Lower leg skin (tissue), 4 donors: ENCODE measurements at regions not wholly inside any gene's neighbourhood (a gene's known extent, or its start where the extent isn't known, plus 50 kb on each side); places are given as distances from the start of the nearest gene placed in this dataset.

Source experiments
- DNase-seq, 2 donors: peaks; one replicate each; pipeline ENCODE4 v3.0.0-alpha.2; 2019; ENCODE audit warnings: low spot score in 2 of 2
- H3K4me3 ChIP-seq: fragments of 200-600 bp; sonication (generic); 2 replicates; pipeline ENCODE4 v1.5.1; 2017; ENCODE audit warnings: mild to moderate bottlenecking, low read depth; ENCODE audit not compliant: poor library complexity, severe bottlenecking
- POLR2A ChIP-seq, 2 donors: fragments of 450-650 bp; IDR thresholded peaks; one replicate each; pipeline ENCODE4 v1.6.1; 2016 to 2017; ENCODE audit warnings: antibody characterized with exemption in 2 of 2, mild to moderate bottlenecking in 1 of 2, moderate library complexity in 1 of 2
- WGBS, 2 donors: methylation state at CpG; one replicate each; pipeline ENCODE4 v1.1.5; 2018; 5-methylcytosine and 5-hydroxymethylcytosine counted together
- intact Hi-C: fragments of 100-400 bp; cut with DNase I; formaldehyde crosslinking; loops from one replicate; pipeline ENCODE4 v1.15.0; 2023; ENCODE audit warnings: low total_unique reads
- TF ChIP-seq, protein P1 (sequence below), 3 donors: fragments of 450-650 bp; IDR thresholded peaks; one replicate each; pipeline ENCODE4 v1.5.1; 2016; ENCODE audit warnings: antibody characterized with exemption in 3 of 3, mild to moderate bottlenecking in 3 of 3, moderate library complexity in 2 of 3

DNA sequence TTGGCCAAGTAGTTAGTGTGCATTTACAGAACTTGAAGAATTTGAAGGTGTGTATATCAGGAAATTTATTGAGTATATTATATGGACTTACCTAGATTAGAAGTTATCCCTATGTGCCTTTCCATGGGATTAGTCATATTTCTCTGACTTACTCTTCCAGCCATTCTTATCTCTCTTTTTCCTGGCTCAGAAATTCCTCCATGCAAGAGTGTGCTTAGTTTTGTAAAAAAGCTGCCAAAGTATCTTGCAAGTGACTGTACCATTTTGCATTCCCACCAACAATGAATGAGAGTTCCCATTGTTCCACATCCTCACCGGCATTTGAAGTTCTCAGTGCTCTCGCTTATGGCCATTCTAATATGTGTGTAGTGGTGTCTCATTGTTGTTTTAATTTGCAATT lies 82.2 kb upstream of the GUCA2B start:
- intact Hi-C loops: no loop called here
- no peak for TF ChIP-seq POLR2A (IDR thresholded peaks at IDR 0.05)
- TF ChIP-seq, protein P1, sequence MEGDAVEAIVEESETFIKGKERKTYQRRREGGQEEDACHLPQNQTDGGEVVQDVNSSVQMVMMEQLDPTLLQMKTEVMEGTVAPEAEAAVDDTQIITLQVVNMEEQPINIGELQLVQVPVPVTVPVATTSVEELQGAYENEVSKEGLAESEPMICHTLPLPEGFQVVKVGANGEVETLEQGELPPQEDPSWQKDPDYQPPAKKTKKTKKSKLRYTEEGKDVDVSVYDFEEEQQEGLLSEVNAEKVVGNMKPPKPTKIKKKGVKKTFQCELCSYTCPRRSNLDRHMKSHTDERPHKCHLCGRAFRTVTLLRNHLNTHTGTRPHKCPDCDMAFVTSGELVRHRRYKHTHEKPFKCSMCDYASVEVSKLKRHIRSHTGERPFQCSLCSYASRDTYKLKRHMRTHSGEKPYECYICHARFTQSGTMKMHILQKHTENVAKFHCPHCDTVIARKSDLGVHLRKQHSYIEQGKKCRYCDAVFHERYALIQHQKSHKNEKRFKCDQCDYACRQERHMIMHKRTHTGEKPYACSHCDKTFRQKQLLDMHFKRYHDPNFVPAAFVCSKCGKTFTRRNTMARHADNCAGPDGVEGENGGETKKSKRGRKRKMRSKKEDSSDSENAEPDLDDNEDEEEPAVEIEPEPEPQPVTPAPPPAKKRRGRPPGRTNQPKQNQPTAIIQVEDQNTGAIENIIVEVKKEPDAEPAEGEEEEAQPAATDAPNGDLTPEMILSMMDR (IDR thresholded peaks at IDR 0.05): no peak
- no peak overlapping the region for H3K4me3 ChIP-seq
- DNase-seq: no peak
- 95 to 96% methylated on average over 2 of the region's 2 CpGs for WGBS, 2 donors

DNA sequence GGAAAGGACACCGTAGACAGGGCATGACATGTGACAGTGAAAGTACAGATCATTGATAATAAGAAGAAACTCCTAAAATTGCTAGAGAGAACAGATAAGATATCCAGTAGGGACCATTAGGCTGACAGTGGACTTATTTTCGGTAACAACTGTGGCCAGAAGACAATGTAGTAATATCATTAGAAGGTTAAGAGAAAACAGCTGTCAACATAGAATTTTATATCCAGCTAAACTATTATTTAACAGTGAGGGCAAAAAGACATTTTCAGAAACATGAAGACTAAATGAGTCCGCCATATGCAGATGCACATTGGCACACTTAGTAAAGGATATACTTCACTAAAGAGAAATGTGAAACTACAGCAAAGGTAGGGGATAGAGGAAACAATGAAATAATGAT lies 95.4 kb upstream of the GUCA2B start:
- intact Hi-C loops: no loop called here
- no peak overlapping the region for H3K4me3 ChIP-seq
- no peak for TF ChIP-seq POLR2A (IDR thresholded peaks at IDR 0.05)
- TF ChIP-seq, protein P1 (IDR thresholded peaks at IDR 0.05): no peak
- no peak for DNase-seq
- WGBS, 2 donors: 91 to 96% methylated on average over 3 of the region's 3 CpGs

DNA sequence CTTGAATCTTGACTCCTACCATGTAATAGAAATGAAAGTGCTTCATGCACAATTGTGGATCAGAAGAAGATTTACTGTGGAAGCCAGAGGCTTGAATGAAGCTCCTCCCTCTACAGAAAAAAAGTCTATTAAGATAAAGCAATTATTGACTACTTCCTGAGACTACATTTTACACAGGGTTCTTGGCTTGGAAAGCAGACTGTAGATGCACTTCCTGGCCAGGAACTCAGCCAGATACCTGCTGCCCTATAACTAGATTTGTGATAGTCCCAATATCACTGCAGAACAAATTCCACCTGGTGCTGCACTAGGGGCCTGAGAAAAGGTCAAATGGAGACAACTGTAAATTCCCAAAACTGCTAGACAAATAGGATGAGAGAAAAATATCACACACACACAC lies 96.8 kb upstream of the GUCA2B start:
- no peak for TF ChIP-seq POLR2A (IDR thresholded peaks at IDR 0.05)
- TF ChIP-seq, protein P1 (IDR thresholded peaks at IDR 0.05): no peak
- no peak overlapping the region for H3K4me3 ChIP-seq
- no peak for DNase-seq
- intact Hi-C loops: no loop called here

DNA sequence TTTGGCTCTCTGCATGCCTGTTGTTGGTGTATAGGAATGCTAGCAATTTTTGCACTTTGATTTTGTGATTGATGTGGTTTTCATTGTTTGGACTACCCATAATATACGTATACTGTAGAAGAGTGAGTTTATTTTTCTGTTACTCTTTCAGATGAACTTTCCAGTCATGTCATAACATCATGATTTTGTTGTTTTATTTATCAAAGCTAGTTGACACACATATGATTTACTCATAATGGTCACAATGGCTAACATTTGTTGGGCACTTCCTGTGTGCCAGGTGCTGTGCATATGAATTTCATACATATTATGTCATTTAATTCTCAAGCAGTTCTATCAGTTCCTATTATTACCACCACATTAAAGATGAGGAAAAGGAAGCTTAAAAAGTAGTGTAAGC lies 98.1 kb upstream of the GUCA2B start:
- H3K4me3 ChIP-seq: no peak overlapping the region
- intact Hi-C loops: no loop called here
- TF ChIP-seq, protein P1 (IDR thresholded peaks at IDR 0.05): no peak
- TF ChIP-seq POLR2A (IDR thresholded peaks at IDR 0.05): no peak
- DNase-seq: no peak
- whole genome bisulfite sequencing, 2 donors: 34 to 41% methylated on average over 1 of the region's 1 CpG

DNA sequence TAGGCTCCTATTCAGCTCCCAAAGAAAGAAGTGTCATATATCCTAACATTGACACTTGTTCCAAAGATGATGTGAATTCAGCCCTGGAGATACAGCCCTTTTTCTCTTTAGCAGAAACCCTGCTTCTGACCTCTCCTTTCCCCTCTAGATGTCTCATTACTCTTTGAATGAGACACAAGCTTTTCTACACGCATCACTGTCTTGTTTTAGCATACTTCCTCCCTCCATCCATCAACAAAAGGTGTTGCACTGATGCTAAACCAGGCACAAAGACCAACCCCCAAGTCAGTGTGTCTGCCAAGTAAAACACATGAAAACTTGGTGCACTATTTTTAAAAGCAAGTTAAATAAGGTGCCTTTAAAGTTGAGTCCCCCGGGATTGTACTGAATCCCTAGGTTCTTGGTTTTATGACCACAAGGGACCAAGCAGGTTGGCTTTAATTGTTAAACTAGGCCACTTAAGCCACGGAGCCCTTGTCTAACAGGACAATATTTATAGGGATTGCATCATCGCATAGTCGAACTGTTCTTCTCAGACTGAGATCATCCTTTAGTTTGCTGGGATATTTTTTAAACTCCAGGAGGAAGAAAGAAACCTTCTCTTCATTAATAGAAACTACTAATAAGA lies 101.0 kb upstream of the GUCA2B start:
- 65% methylated on average over 5 of the region's 5 CpGs for WGBS, 2 donors
- no peak for TF ChIP-seq POLR2A (IDR thresholded peaks at IDR 0.05)
- TF ChIP-seq, protein P1 (IDR thresholded peaks at IDR 0.05): no peak

DNA sequence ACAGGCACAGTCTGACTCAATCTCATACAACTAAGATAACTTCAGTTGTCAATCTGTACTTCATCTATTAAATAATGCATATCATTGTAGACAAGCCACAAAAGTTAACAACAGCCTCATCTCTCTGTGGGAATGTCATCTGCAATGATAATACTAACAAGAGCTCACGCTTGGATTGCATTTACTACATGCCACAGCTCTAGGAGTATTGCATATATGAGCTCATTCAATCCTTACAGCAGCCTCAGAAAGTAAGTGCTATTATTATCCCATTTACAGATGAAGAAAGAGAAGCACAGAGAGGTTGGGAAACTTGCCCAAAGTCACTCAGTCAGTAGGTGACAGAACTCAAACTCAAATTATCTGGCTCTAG lies 105.7 kb upstream of the GUCA2B start:
- no peak for DNase-seq
- no peak overlapping the region for H3K4me3 ChIP-seq
- TF ChIP-seq POLR2A (IDR thresholded peaks at IDR 0.05): no peak
- TF ChIP-seq, protein P1 (IDR thresholded peaks at IDR 0.05): no peak
- intact Hi-C loops: no loop called here
- 72 to 84% methylated on average over 1 of the region's 1 CpG for WGBS, 2 donors

More for the DNA sequence above, 101.0 kb upstream of the GUCA2B start:
- DNase-seq: no peak
- no peak overlapping the region for H3K4me3 ChIP-seq
- intact Hi-C loops: no loop called here
